GM13976 (cell line): ENCODE measurements at regions not wholly inside any gene's neighbourhood (a gene's known extent, or its start where the extent isn't known, plus 50 kb on each side); places are given as distances from the start of the nearest gene placed in this dataset.

Source experiments
- DNase-seq: peaks from one replicate; pipeline ENCODE4 v3.0.0; 2012; ENCODE audit warnings: low spot score
- CTCF ChIP-seq: IDR thresholded peaks from 2 replicates; pipeline ENCODE4 v1.5.1; 2012; ENCODE audit warnings: borderline replicate concordance, mild to moderate bottlenecking; ENCODE audit not compliant: insufficient read depth; ENCODE audit errors: extremely low read depth, missing control alignments, control extremely low read depth
- in situ Hi-C: fragments of 300-500 bp; cut with MboI; formaldehyde crosslinking; loops from one replicate; pipeline ENCODE4 v1.12.0; 2022; ENCODE audit warnings: low sequenced_read_pairs, mixed read lengths, inconsistent platforms; ENCODE audit not compliant: unreplicated experiment

GRCh38 chr21:16811011-16811410 is 701.8 kb upstream of the CXADR start:
- in situ Hi-C loops: no loop called here
- no peak for TF ChIP-seq CTCF
- DNase-seq: no peak

GRCh38 chr21:16811970-16812369 is 700.9 kb upstream of the CXADR start:
- no peak for DNase-seq
- no peak for TF ChIP-seq CTCF
- in situ Hi-C loops: no loop called here

- DNase-seq: no peak
- in situ Hi-C loops: no loop called here
- no peak for TF ChIP-seq CTCF
Measured at GRCh38 chr21:16815243-16815642, 697.6 kb upstream of the CXADR start.

- in situ Hi-C loops: no loop called here
- no peak for TF ChIP-seq CTCF
- no peak for DNase-seq
Measured at GRCh38 chr21:16821588-16821987, 691.3 kb upstream of the CXADR start.

- in situ Hi-C loops: no loop called here
- no peak for DNase-seq
- TF ChIP-seq CTCF: no peak
Measured at GRCh38 chr21:16829532-16829931, 683.3 kb upstream of the CXADR start.

GRCh38 chr21:16832791-16833190 is 680.1 kb upstream of the CXADR start:
- DNase-seq: no peak
- no peak for TF ChIP-seq CTCF
- in situ Hi-C loops: no loop called here

GRCh38 chr21:16834791-16835190 is 678.1 kb upstream of the CXADR start:
- no peak for TF ChIP-seq CTCF
- in situ Hi-C loops: no loop called here
- no peak for DNase-seq
